ENCODE measurements at regions not wholly inside any gene's neighbourhood (a gene's known extent, or its start where the extent isn't known, plus 50 kb on each side); places are given as distances from the start of the nearest gene placed in this dataset.
A peak's percentile ranks its signal among the peaks of the same experiment; 100 is the strongest.

- Mint-ChIP-seq H3K27ac (no peak overlapping the region), H3K27me3 (no peaks in the 10 kb centered on the region), H3K4me3 (no peak overlapping the region), H3K4me1 (no peaks in the 10 kb centered on the region), H3K36me3 (no peaks in the 10 kb centered on the region), H3K9me3 (no peaks in the 10 kb centered on the region)
Measured at GRCh38 chr18:64238076-64238475, 89.2 kb upstream of the LINC00305 start.

- Mint-ChIP-seq H3K27ac (no peak overlapping the region), H3K4me3 (no peak overlapping the region), H3K4me1 (no peaks in the 10 kb centered on the region), H3K27me3 (no peaks in the 10 kb centered on the region), H3K9me3 (peaks cover 7% of the 10 kb centered on the region), H3K36me3 (no peaks in the 10 kb centered on the region)
Measured at GRCh38 chr18:64234321-64234720, 85.4 kb upstream of the LINC00305 start.

GRCh38 chr18:64233851-64234250 is 85.0 kb upstream of the LINC00305 start:
- no peaks in the 10 kb centered on the region for H3K4me1 Mint-ChIP-seq
- no peaks in the 10 kb centered on the region for H3K36me3 Mint-ChIP-seq

GRCh38 chr18:64220941-64221340 is 72.1 kb upstream of the LINC00305 start:
- Mint-ChIP-seq H3K4me3 (no peak overlapping the region), H3K36me3 (no peaks in the 10 kb centered on the region), H3K27me3 (no peaks in the 10 kb centered on the region), H3K27ac (no peak overlapping the region), H3K9me3 (no peaks in the 10 kb centered on the region), H3K4me1 (no peaks in the 10 kb centered on the region)

More at GRCh38 chr18:64233851-64234250, 85.0 kb upstream of the LINC00305 start:
- Mint-ChIP-seq H3K9me3 (peaks cover 7% of the 10 kb centered on the region), H3K4me3 (no peak overlapping the region), H3K27me3 (no peaks in the 10 kb centered on the region), H3K27ac (no peak overlapping the region)

GRCh38 chr18:64219517-64219916 is 70.6 kb upstream of the LINC00305 start:
- H3K4me3 Mint-ChIP-seq = no peak overlapping the region
- peaks cover 2% of the 10 kb centered on the region for H3K36me3 Mint-ChIP-seq

GRCh38 chr18:64210401-64210949 is 61.6 kb upstream of the LINC00305 start:
- Mint-ChIP-seq H3K4me3 (no peak overlapping the region), H3K9me3 (no peaks in the 10 kb centered on the region), H3K36me3 (peaks cover 3% of the 10 kb centered on the region)

More at GRCh38 chr18:64219517-64219916, 70.6 kb upstream of the LINC00305 start:
- Mint-ChIP-seq H3K9me3 (no peaks in the 10 kb centered on the region), H3K27me3 (peaks cover 1% of the 10 kb centered on the region), H3K4me1 (no peaks in the 10 kb centered on the region), H3K27ac (no peak overlapping the region)

GRCh38 chr18:64208516-64208915 is 59.6 kb upstream of the LINC00305 start:
- no peaks in the 10 kb centered on the region for H3K36me3 Mint-ChIP-seq
- H3K27ac Mint-ChIP-seq = no peak overlapping the region

More at GRCh38 chr18:64210401-64210949, 61.6 kb upstream of the LINC00305 start:
- Mint-ChIP-seq H3K27me3 (peaks cover 5% of the 10 kb centered on the region), H3K4me1 (peaks cover 21% of the 10 kb centered on the region), H3K27ac (no peak overlapping the region)

GRCh38 chr18:64207820-64208219 is 58.9 kb upstream of the LINC00305 start:
- Mint-ChIP-seq H3K4me1 (peaks cover 21% of the 10 kb centered on the region), H3K4me3 (peak overlapping the region; percentile 57), H3K27ac (no peak overlapping the region), H3K36me3 (no peaks in the 10 kb centered on the region), H3K9me3 (no peaks in the 10 kb centered on the region), H3K27me3 (peaks cover 1% of the 10 kb centered on the region)

More at GRCh38 chr18:64208516-64208915, 59.6 kb upstream of the LINC00305 start:
- Mint-ChIP-seq H3K27me3 (peaks cover 1% of the 10 kb centered on the region), H3K4me3 (no peak overlapping the region), H3K4me1 (peaks cover 21% of the 10 kb centered on the region), H3K9me3 (no peaks in the 10 kb centered on the region)

GRCh38 chr18:64203295-64203694 is 54.4 kb upstream of the LINC00305 start:
- Mint-ChIP-seq H3K4me1 (peaks cover 12% of the 10 kb centered on the region), H3K4me3 (no peak overlapping the region), H3K27ac (no peak overlapping the region), H3K36me3 (no peaks in the 10 kb centered on the region), H3K9me3 (no peaks in the 10 kb centered on the region), H3K27me3 (no peaks in the 10 kb centered on the region)

GRCh38 chr18:64202863-64203262 is 54.0 kb upstream of the LINC00305 start:
- Mint-ChIP-seq H3K4me1 (peaks cover 8% of the 10 kb centered on the region), H3K27ac (no peak overlapping the region), H3K36me3 (no peaks in the 10 kb centered on the region), H3K27me3 (no peaks in the 10 kb centered on the region), H3K9me3 (no peaks in the 10 kb centered on the region), H3K4me3 (no peak overlapping the region)

- Mint-ChIP-seq H3K9me3 (no peaks in the 10 kb centered on the region), H3K27me3 (no peaks in the 10 kb centered on the region), H3K36me3 (no peaks in the 10 kb centered on the region), H3K4me1 (peaks cover 2% of the 10 kb centered on the region), H3K4me3 (no peak overlapping the region), H3K27ac (no peak overlapping the region)
Measured at GRCh38 chr18:64202210-64202836, 53.4 kb upstream of the LINC00305 start.

GRCh38 chr18:64201781-64202180 is 52.9 kb upstream of the LINC00305 start:
- Mint-ChIP-seq H3K36me3 (no peaks in the 10 kb centered on the region), H3K4me1 (no peaks in the 10 kb centered on the region), H3K27me3 (no peaks in the 10 kb centered on the region), H3K9me3 (no peaks in the 10 kb centered on the region), H3K4me3 (no peak overlapping the region), H3K27ac (no peak overlapping the region)

- peaks cover 2% of the 10 kb centered on the region for H3K27me3 Mint-ChIP-seq
- no peaks in the 10 kb centered on the region for H3K36me3 Mint-ChIP-seq
- H3K27ac Mint-ChIP-seq = no peak overlapping the region
- no peak overlapping the region for H3K4me3 Mint-ChIP-seq
- no peaks in the 10 kb centered on the region for H3K9me3 Mint-ChIP-seq
- H3K4me1 Mint-ChIP-seq = no peaks in the 10 kb centered on the region
Measured at GRCh38 chr18:64199581-64199980, 50.7 kb upstream of the LINC00305 start.
